GM13977 (cell line): ENCODE measurements at regions not wholly inside any gene's neighbourhood (a gene's known extent, or its start where the extent isn't known, plus 50 kb on each side); places are given as distances from the start of the nearest gene placed in this dataset.
"Not testable (repeated sequence)": the region's sequence is repeated elsewhere in the genome, so short reads cannot be mapped to it uniquely, and the experiment has no call there.

Experiments used
- DNase-seq: peaks from one replicate; pipeline ENCODE4 v3.0.0; 2012; ENCODE audit warnings: low spot score
- in situ Hi-C: fragments of 300-500 bp; cut with MboI; formaldehyde crosslinking; loops from one replicate; pipeline ENCODE4 v1.12.0; 2022; ENCODE audit warnings: low sequenced_read_pairs, low pct_unique_long_range_greater_than_20kb, mixed read lengths, inconsistent platforms; ENCODE audit not compliant: unreplicated experiment
- TF ChIP-seq, protein P1 (sequence below): IDR thresholded peaks from 2 replicates; pipeline ENCODE4 v1.5.1; 2012; ENCODE audit warnings: mild to moderate bottlenecking, control low read depth; ENCODE audit not compliant: insufficient read depth; ENCODE audit errors: extremely low read depth, missing control alignments

DNA sequence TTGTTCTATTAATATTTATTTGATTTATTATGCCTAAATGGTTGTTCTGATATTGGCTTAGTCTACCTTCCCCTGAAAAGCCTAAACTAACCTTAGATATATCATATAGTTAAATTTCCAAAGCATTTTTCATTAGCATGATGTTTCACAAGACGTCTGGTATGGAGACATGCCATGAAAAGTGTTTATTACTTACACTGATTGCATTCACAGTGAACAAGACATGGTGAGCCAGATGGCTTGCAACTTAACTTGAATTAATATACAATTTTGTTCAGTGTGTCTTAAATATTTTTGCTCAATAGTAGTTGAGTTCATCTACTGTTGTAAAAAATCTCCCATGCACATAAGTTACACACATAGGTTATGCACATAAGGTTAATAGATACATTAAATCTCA, 758.4 kb downstream of the NSUN3 start:
- in situ Hi-C loops, result no loop called here
- TF ChIP-seq, protein P1, sequence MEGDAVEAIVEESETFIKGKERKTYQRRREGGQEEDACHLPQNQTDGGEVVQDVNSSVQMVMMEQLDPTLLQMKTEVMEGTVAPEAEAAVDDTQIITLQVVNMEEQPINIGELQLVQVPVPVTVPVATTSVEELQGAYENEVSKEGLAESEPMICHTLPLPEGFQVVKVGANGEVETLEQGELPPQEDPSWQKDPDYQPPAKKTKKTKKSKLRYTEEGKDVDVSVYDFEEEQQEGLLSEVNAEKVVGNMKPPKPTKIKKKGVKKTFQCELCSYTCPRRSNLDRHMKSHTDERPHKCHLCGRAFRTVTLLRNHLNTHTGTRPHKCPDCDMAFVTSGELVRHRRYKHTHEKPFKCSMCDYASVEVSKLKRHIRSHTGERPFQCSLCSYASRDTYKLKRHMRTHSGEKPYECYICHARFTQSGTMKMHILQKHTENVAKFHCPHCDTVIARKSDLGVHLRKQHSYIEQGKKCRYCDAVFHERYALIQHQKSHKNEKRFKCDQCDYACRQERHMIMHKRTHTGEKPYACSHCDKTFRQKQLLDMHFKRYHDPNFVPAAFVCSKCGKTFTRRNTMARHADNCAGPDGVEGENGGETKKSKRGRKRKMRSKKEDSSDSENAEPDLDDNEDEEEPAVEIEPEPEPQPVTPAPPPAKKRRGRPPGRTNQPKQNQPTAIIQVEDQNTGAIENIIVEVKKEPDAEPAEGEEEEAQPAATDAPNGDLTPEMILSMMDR, result no peak
- no peak for DNase-seq

DNA sequence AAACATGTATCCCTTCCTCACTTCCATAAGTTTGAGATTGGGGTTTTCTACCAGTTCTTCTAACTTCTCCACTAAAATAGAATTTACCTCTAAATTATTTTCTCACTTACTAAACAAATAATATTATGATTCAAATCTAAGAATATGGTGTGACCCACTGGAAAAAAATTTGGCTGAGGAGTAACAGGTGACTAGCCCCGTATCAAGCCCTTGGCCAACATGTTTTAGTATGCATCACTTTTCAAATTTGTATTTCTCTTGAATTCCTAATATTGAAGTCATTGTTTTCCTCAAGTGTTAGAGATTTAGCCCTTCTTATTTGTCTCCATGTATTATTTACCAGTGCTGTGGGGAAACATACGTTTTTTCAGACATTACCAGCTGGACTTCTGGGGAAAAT, 759.4 kb downstream of the NSUN3 start:
- DNase-seq, result no peak
- in situ Hi-C loops, result no loop called here

DNA sequence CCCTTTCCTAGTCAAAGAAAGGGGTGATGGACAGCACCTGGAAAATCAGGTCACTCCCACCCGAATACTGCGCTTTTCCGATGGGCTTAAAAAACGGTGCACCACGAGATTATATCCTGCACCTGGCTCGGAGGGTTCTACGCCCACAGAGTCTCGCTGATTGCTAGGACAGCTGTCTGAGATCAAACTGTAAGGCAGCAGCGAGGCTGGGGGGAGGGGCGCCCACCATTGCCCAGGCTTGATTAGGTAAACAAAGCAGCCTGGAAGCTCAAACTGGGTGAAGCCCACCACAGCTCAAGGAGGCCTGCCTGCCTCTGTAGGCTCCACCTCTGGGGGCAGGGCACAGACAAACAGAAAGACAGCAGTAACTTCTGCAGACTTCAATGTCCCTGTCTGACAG, 783.4 kb downstream of the NSUN3 start:
- in situ Hi-C loops, DNase-seq: not testable (repeated sequence)

More for the DNA sequence above, 759.4 kb downstream of the NSUN3 start:
- TF ChIP-seq, protein P1, result no peak

DNA sequence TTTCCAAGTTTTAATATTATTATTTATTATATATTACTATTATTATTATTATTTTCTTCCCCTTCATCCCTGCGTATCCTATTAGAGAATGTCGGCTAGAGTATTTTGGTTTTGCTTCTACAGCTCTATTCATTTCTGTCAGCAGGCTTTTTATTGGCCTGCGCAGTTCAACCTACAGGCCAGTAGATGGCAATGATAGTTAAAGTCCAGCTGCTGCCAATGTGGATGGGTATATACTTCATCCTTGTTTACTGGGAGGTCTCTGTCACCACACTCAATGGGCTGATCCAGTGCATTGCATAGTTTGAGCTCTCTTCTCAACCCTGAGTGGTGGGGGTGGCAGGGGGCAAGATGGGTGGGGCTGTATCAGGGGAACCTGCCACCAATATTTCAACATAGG, 799.8 kb downstream of the NSUN3 start:
- peak; percentile 12 for DNase-seq
- in situ Hi-C loops, result no loop called here
- TF ChIP-seq, protein P1, result peak; percentile 68

DNA sequence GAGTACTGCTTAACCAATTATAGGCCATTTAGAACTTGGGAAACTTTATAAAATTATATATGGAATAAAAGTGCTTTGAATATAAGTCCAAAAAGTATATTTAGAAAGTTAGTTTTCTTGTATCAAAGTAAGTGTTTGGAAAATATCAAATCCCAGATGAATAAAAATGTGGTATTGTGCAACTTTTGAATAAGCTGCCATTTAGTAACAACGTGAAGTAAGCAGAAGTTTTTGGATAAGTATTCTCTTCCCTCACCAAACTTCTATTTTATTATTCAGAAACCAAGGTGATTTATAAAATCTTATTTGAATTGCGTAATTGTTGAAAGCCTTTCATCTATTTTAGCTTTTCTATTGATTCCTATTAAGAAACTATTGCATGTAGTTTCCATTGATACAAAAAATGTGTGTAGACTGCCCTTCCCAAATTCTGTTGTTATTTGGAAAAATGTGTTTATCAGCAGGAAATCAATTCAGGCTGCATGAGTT, 806.2 kb downstream of the NSUN3 start:
- TF ChIP-seq, protein P1, result no peak
- DNase-seq, result no peak
- in situ Hi-C loops, result no loop called here

DNA sequence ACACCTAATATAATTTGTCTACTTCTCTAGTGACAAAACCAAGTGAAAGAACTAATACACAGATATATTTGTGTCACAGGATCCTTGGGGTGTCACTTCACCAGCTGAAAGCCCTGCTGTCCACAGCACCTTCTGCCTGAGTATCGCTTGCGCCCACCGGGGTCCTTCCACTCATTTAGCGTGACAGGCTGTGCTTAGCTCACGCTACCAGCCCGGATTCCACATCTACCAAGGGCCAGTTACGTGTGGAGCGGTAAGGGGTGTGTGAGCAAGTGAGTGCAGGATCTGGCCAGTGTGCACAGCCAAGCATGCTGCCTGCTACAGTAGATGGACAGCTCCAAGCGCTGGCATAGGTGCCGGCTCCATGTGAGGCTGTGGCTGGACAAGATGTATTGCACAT, 810.9 kb downstream of the NSUN3 start:
- TF ChIP-seq, protein P1, result no peak
- in situ Hi-C loops, result no loop called here
- DNase-seq, result no peak

DNA sequence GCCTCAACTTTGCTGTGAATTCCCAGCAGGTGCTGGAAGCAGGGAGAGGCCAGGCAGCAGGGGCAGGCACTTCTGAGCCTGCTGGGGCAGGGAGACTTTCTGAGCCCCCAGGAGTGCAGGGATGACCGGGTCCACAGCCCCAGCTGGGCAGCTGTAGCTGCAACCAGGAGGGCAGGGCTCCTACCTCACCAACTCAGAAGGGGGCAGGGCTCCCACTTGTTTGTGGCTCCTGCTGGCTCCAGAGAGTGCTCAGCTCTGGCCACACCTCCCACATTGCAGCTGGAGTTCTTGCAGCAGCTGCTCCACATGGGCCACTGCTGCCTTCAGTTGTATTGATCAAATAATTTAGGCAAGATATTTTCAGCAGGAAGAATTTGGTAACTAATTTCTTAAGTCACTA, 812.3 kb downstream of the NSUN3 start:
- TF ChIP-seq, protein P1, result no peak
- DNase-seq, result no peak
- in situ Hi-C loops, result no loop called here
